ENCODE measurements at regions not wholly inside any gene's neighbourhood (a gene's known extent, or its start where the extent isn't known, plus 50 kb on each side); places are given as distances from the start of the nearest gene placed in this dataset.

- Histone ChIP-seq H2AFZ (ENCODE audit: low read depth, low read length) (no peak overlapping the region), H3K4me2 (ENCODE audit: insufficient read depth, low read length) (no peak overlapping the region), H3K4me1 (ENCODE audit: control insufficient read depth, extremely low read depth, insufficient read depth, low read length) (no peaks in the 10 kb centered on the region), H3K27me3 (ENCODE audit: control insufficient read depth in 2 of 2, insufficient read depth in 2 of 2, low read length in 2 of 2) (no peaks in the 10 kb centered on the region), H3K9me1 (replicated peaks; ENCODE audit: control insufficient read depth, extremely low read depth, insufficient read depth, low read length) (no peaks in the 10 kb centered on the region), H3K4me3 (replicated peaks in 1 of 3; ENCODE audit: insufficient read depth in 1 of 3, low read depth in 1 of 3, low read length in 3 of 3) (no peak overlapping the region), H3K9ac (replicated peaks; ENCODE audit: extremely low read depth, insufficient read depth, low read length) (no peak overlapping the region), H3K79me2 (ENCODE audit: control insufficient read depth, insufficient read depth, low read length) (no peaks in the 10 kb centered on the region), H4K20me1 (replicated peaks; ENCODE audit: control insufficient read depth, extremely low read depth, insufficient read depth, low read length) (no peaks in the 10 kb centered on the region), H3K9me3 (replicated peaks; ENCODE audit: control insufficient read depth, insufficient read depth, low read length) (no peaks in the 10 kb centered on the region), H3K27ac (ENCODE audit: insufficient read depth, low read depth, low read length) (no peak overlapping the region), H3K36me3 (ENCODE audit: control insufficient read depth in 2 of 2, extremely low read depth in 1 of 2, insufficient read depth in 2 of 2, low read length in 2 of 2) (no peaks in the 10 kb centered on the region)
- DNase-seq (ENCODE audit: low read depth, low spot score) (no peak), FAIRE-seq (no peak)
- ChIA-PET CTCF (no interaction called here), POLR2A (no interaction called here)
- dilution Hi-C loops (cut with MboI; ENCODE audit: extremely low pct_ligation_motif_present, low sequenced_read_pairs), result no loop called here
- intact Hi-C loops (cut with micrococcal nuclease), result no loop called here
- TF ChIP-seq JUN (IDR thresholded peaks at IDR 0.05; ENCODE audit: borderline replicate concordance, insufficient read depth, insufficient read length, low read depth) (no peak), MYC (IDR thresholded peaks at IDR 0.05; ENCODE audit: low read depth, low read length) (no peak), MAX (IDR thresholded peaks at IDR 0.05; ENCODE audit: insufficient read depth, insufficient read length) (no peak)
- BruUV-seq (replicated peaks), result no TSS peak
These were observed 2272.7 kb upstream of the WWC1 start for GRCh38 chr5:166018716-166019115.

DNA sequence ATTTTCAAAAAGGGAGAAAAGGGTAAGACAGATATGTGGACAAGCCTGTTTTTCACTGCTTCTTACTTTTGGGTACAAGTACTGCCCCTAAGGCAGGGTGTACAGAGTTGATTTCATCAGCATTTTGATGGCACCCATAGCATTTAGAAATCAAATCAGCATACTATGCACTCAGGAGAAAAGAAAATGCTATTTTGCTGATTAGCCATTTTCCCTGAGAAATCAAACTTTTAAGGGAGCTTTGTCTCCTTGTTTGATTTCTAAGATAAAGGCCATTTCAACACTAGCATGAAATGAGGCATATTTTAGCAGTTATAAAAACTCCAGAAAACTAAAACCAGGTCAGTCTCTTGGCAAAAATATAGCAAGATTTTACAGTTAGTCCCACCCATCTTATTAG lies 2269.4 kb upstream of the WWC1 start:
- no peak overlapping the region for H3K9ac ChIP-seq (replicated peaks; ENCODE audit: extremely low read depth, insufficient read depth, low read length)
- H3K9me1 ChIP-seq (replicated peaks; ENCODE audit: control insufficient read depth, extremely low read depth, insufficient read depth, low read length), result no peaks in the 10 kb centered on the region
- H3K4me2 ChIP-seq (ENCODE audit: insufficient read depth, low read length), result no peak overlapping the region
- H3K79me2 ChIP-seq (ENCODE audit: control insufficient read depth, insufficient read depth, low read length), result no peaks in the 10 kb centered on the region
- no peak overlapping the region for H3K4me3 ChIP-seq (replicated peaks in 1 of 3; ENCODE audit: insufficient read depth in 1 of 3, low read depth in 1 of 3, low read length in 3 of 3)
- dilution Hi-C loops (cut with MboI; ENCODE audit: extremely low pct_ligation_motif_present, low sequenced_read_pairs) (no loop called here), intact Hi-C loops (cut with micrococcal nuclease) (no loop called here)
- H3K36me3 ChIP-seq (ENCODE audit: control insufficient read depth in 2 of 2, extremely low read depth in 1 of 2, insufficient read depth in 2 of 2, low read length in 2 of 2), result no peaks in the 10 kb centered on the region
- no peak for TF ChIP-seq JUN (IDR thresholded peaks at IDR 0.05; ENCODE audit: borderline replicate concordance, insufficient read depth, insufficient read length, low read depth)
- no peak for TF ChIP-seq MAX (IDR thresholded peaks at IDR 0.05; ENCODE audit: insufficient read depth, insufficient read length)
- no peak for TF ChIP-seq MYC (IDR thresholded peaks at IDR 0.05; ENCODE audit: low read depth, low read length)
- no peak for TF ChIP-seq FOS (IDR thresholded peaks at IDR 0.05; ENCODE audit: borderline replicate concordance, insufficient read depth, low read length)
- TF ChIP-seq GATA2 (IDR thresholded peaks at IDR 0.05; ENCODE audit: insufficient read depth, insufficient read length, low read depth, low read length), result no peak
- TF ChIP-seq POLR2A (IDR thresholded peaks at IDR 0.05; ENCODE audit: low read depth, low read length), result no peak
- no peak for TF ChIP-seq EZH2 (IDR thresholded peaks at IDR 0.05; ENCODE audit: borderline replicate concordance, low read depth, low read length, severe bottlenecking)
- TF ChIP-seq POLR2AphosphoS5 (IDR thresholded peaks at IDR 0.05; ENCODE audit: insufficient read depth, low read depth, low read length), result no peak
- TF ChIP-seq, protein P1, sequence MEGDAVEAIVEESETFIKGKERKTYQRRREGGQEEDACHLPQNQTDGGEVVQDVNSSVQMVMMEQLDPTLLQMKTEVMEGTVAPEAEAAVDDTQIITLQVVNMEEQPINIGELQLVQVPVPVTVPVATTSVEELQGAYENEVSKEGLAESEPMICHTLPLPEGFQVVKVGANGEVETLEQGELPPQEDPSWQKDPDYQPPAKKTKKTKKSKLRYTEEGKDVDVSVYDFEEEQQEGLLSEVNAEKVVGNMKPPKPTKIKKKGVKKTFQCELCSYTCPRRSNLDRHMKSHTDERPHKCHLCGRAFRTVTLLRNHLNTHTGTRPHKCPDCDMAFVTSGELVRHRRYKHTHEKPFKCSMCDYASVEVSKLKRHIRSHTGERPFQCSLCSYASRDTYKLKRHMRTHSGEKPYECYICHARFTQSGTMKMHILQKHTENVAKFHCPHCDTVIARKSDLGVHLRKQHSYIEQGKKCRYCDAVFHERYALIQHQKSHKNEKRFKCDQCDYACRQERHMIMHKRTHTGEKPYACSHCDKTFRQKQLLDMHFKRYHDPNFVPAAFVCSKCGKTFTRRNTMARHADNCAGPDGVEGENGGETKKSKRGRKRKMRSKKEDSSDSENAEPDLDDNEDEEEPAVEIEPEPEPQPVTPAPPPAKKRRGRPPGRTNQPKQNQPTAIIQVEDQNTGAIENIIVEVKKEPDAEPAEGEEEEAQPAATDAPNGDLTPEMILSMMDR (IDR thresholded peaks at IDR 0.05; ENCODE audit: extremely low read depth in 1 of 2, insufficient read depth in 1 of 2, low read depth in 1 of 2, low read length in 2 of 2), result no peak
- ChIA-PET POLR2A (no interaction called here), CTCF (no interaction called here)
- H2AFZ ChIP-seq (ENCODE audit: low read depth, low read length), result no peak overlapping the region
- H3K9me3 ChIP-seq (replicated peaks; ENCODE audit: control insufficient read depth, insufficient read depth, low read length), result peaks cover 1% of the 10 kb centered on the region
- H3K4me1 ChIP-seq (ENCODE audit: control insufficient read depth, extremely low read depth, insufficient read depth, low read length), result no peaks in the 10 kb centered on the region
- BruUV-seq (replicated peaks), result no TSS peak
- no peaks in the 10 kb centered on the region for H3K27me3 ChIP-seq (ENCODE audit: control insufficient read depth in 2 of 2, insufficient read depth in 2 of 2, low read length in 2 of 2)
- FAIRE-seq (no peak), DNase-seq (ENCODE audit: low read depth, low spot score) (no peak)
- H3K27ac ChIP-seq (ENCODE audit: insufficient read depth, low read depth, low read length), result no peak overlapping the region
- no peaks in the 10 kb centered on the region for H4K20me1 ChIP-seq (replicated peaks; ENCODE audit: control insufficient read depth, extremely low read depth, insufficient read depth, low read length)

Data from endothelial cell of umbilical vein (primary cell).